ENCODE measurements at regions not wholly inside any gene's neighbourhood (a gene's known extent, or its start where the extent isn't known, plus 50 kb on each side); places are given as distances from the start of the nearest gene placed in this dataset.
A peak's percentile ranks its signal among the peaks of the same experiment; 100 is the strongest.
"Not testable (repeated sequence)": the region's sequence is repeated elsewhere in the genome, so short reads cannot be mapped to it uniquely, and the experiment has no call there.

DNA sequence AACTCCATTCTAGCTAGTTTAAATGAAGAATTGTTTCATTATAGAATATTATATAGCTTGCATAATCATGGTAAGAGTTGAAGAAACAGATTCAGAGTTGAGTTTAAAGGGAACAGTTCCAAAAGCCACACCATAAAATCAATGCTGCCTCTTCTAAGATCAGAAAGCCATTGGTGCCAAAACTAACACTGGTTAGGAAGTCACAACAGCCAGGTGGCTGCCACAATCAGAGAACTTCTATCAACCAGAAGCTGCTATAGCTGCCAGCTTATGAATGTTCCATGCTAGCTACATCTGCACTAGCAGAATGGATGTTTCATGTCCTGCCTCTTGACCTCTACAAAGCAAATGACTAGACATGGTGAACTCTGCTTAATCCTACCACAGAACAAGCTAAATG lies 583.1 kb upstream of the LRRN3 start:
- H3K4me3 ChIP-seq (ENCODE audit: low read depth in 1 of 3, low read length in 3 of 3), result no peak overlapping the region
- TF ChIP-seq YY1 (IDR thresholded peaks at IDR 0.05), result no peak
- TF ChIP-seq HNF4A (conservative IDR thresholded peaks at IDR 0.05), result peak; percentile 34 to 36
- peak; percentile 49 to 52 for TF ChIP-seq RAD21 (IDR thresholded peaks at IDR 0.05)
- peaks cover 0 to 7% (median 3%) of the 10 kb centered on the region in 4 donors for H3K4me1 ChIP-seq (ENCODE audit: control insufficient read depth in 4 of 4, insufficient read depth in 4 of 4, low read length in 3 of 4)
- no peaks in the 10 kb centered on the region for H3K27me3 ChIP-seq (ENCODE audit: control insufficient read depth in 4 of 4, insufficient read depth in 4 of 4, low read length in 3 of 4)
- no peak overlapping the region for H3K27ac ChIP-seq (ENCODE audit: low read depth in 1 of 2, low read length in 2 of 2)
- no peak overlapping the region for H3K9ac ChIP-seq (ENCODE audit: low read depth in 1 of 2, low read length in 2 of 2)
- no peaks in the 10 kb centered on the region for H3K36me3 ChIP-seq (ENCODE audit: control insufficient read depth in 4 of 4, insufficient read depth in 3 of 4, low read depth in 1 of 4, low read length in 3 of 4)
- DNase-seq (ENCODE audit: low spot score), result no peak
- no peaks in the 10 kb centered on the region for H3K9me3 ChIP-seq (ENCODE audit: control insufficient read depth in 4 of 4, low read length in 3 of 4)

DNA sequence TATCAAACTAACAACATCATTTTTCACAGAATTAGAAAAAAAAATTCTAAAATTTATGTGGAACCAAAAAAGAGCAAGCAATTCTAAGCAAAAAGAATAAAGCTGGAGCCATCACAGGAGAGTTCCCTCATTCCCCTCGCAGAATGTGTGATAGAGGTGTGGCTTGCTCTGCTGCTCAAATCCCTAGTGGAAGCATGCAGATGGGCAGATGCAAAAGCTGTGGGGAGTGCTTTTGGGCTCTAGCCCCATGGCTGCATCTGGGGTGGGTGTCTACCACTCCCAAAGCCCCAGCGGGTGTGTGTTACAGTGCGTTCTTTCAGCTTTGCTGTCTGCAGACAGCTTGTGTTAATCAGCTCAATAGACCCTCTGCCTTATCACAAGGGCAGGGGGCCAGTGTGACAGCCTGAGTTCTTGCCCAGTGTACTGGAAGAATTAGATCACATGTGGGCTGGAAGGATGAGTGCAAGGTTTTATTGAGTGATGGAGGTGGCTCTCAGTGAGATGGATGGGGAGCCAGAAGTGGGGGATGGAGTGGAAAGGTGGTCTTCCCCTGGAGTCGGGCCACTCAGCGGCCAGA lies 575.9 kb upstream of the LRRN3 start:
- 80% methylated on average over 5 of the region's 5 CpGs for WGBS
- not testable (repeated sequence) for DNase-seq (ENCODE audit: low spot score); H3K4me3 ChIP-seq (ENCODE audit: low read depth in 1 of 3, low read length in 3 of 3); H3K36me3 ChIP-seq (ENCODE audit: control insufficient read depth in 4 of 4, insufficient read depth in 3 of 4, low read depth in 1 of 4, low read length in 3 of 4); H3K27me3 ChIP-seq (ENCODE audit: control insufficient read depth in 4 of 4, insufficient read depth in 4 of 4, low read length in 3 of 4); H3K4me1 ChIP-seq (ENCODE audit: control insufficient read depth in 4 of 4, insufficient read depth in 4 of 4, low read length in 3 of 4); H3K27ac ChIP-seq (ENCODE audit: low read depth in 1 of 2, low read length in 2 of 2); H3K9ac ChIP-seq (ENCODE audit: low read depth in 1 of 2, low read length in 2 of 2); H3K9me3 ChIP-seq (ENCODE audit: control insufficient read depth in 4 of 4, low read length in 3 of 4)

DNA sequence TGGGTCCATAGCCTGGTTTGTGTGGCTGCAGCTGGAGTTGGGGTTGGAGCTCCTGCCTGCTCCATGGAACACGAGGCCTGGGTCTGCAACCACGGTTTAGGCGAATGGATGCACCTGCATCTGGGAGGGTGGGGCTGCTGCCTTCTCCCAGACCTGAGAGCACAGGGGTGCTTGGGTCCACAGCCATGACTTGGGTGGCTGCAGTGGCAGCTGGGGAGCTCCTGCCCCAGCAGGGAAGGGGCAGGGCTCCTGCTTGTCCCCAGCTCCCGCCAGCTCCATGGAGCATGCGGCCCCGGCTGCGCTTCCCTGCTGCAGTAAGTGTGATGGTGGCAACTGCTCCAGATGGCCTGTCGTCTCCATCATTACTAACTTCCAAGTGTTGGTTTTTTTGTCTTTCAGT lies 571.1 kb upstream of the LRRN3 start:
- H3K9me3 ChIP-seq (ENCODE audit: control insufficient read depth in 4 of 4, low read length in 3 of 4), result no peaks in the 10 kb centered on the region
- no peak for DNase-seq (ENCODE audit: low spot score)
- H3K9ac ChIP-seq (ENCODE audit: low read depth in 1 of 2, low read length in 2 of 2), result no peak overlapping the region
- no peaks in the 10 kb centered on the region for H3K27me3 ChIP-seq (ENCODE audit: control insufficient read depth in 4 of 4, insufficient read depth in 4 of 4, low read length in 3 of 4)
- no peak overlapping the region for H3K27ac ChIP-seq (ENCODE audit: low read depth in 1 of 2, low read length in 2 of 2)
- peaks cover 0 to 34% (median 17%) of the 10 kb centered on the region in 4 donors for H3K4me1 ChIP-seq (ENCODE audit: control insufficient read depth in 4 of 4, insufficient read depth in 4 of 4, low read length in 3 of 4)
- no peaks in the 10 kb centered on the region for H3K36me3 ChIP-seq (ENCODE audit: control insufficient read depth in 4 of 4, insufficient read depth in 3 of 4, low read depth in 1 of 4, low read length in 3 of 4)
- no peak overlapping the region for H3K4me3 ChIP-seq (ENCODE audit: low read depth in 1 of 3, low read length in 3 of 3)
- TF ChIP-seq FOXA2 (IDR thresholded peaks at IDR 0.05) (no peak), TAF1 (conservative IDR thresholded peaks at IDR 0.05) (no peak), RAD21 (IDR thresholded peaks at IDR 0.05) (no peak), EGR1 (IDR thresholded peaks at IDR 0.05; ENCODE audit: low read depth in 2 of 2) (no peak), NR2F2 (IDR thresholded peaks at IDR 0.05) (no peak), RXRA (IDR thresholded peaks at IDR 0.05) (no peak), HNF4A (conservative IDR thresholded peaks at IDR 0.05) (no peak), SP1 (IDR thresholded peaks at IDR 0.05) (no peak), GABPA (IDR thresholded peaks at IDR 0.05 in 1 of 2, conservative IDR thresholded peaks at IDR 0.05 in 1 of 2) (no peak), YY1 (IDR thresholded peaks at IDR 0.05) (no peak)
- TF ChIP-seq, protein P1, sequence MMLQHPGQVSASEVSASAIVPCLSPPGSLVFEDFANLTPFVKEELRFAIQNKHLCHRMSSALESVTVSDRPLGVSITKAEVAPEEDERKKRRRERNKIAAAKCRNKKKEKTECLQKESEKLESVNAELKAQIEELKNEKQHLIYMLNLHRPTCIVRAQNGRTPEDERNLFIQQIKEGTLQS (IDR thresholded peaks at IDR 0.05), result no peak
- TF ChIP-seq, protein P2, sequence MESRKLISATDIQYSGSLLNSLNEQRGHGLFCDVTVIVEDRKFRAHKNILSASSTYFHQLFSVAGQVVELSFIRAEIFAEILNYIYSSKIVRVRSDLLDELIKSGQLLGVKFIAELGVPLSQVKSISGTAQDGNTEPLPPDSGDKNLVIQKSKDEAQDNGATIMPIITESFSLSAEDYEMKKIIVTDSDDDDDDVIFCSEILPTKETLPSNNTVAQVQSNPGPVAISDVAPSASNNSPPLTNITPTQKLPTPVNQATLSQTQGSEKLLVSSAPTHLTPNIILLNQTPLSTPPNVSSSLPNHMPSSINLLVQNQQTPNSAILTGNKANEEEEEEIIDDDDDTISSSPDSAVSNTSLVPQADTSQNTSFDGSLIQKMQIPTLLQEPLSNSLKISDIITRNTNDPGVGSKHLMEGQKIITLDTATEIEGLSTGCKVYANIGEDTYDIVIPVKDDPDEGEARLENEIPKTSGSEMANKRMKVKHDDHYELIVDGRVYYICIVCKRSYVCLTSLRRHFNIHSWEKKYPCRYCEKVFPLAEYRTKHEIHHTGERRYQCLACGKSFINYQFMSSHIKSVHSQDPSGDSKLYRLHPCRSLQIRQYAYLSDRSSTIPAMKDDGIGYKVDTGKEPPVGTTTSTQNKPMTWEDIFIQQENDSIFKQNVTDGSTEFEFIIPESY (IDR thresholded peaks at IDR 0.05), result no peak
- TF ChIP-seq, protein P3, sequence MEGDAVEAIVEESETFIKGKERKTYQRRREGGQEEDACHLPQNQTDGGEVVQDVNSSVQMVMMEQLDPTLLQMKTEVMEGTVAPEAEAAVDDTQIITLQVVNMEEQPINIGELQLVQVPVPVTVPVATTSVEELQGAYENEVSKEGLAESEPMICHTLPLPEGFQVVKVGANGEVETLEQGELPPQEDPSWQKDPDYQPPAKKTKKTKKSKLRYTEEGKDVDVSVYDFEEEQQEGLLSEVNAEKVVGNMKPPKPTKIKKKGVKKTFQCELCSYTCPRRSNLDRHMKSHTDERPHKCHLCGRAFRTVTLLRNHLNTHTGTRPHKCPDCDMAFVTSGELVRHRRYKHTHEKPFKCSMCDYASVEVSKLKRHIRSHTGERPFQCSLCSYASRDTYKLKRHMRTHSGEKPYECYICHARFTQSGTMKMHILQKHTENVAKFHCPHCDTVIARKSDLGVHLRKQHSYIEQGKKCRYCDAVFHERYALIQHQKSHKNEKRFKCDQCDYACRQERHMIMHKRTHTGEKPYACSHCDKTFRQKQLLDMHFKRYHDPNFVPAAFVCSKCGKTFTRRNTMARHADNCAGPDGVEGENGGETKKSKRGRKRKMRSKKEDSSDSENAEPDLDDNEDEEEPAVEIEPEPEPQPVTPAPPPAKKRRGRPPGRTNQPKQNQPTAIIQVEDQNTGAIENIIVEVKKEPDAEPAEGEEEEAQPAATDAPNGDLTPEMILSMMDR (IDR thresholded peaks at IDR 0.05; ENCODE audit: low read depth, low read length, missing input control), result no peak
- TF ChIP-seq, protein P4, sequence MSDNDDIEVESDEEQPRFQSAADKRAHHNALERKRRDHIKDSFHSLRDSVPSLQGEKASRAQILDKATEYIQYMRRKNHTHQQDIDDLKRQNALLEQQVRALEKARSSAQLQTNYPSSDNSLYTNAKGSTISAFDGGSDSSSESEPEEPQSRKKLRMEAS (IDR thresholded peaks at IDR 0.05), result no peak
- 91% methylated on average over 8 of the region's 8 CpGs for WGBS

Data from liver (tissue), 8 donors.